ENCODE measurements at regions not wholly inside any gene's neighbourhood (a gene's known extent, or its start where the extent isn't known, plus 50 kb on each side); places are given as distances from the start of the nearest gene placed in this dataset.

DNA sequence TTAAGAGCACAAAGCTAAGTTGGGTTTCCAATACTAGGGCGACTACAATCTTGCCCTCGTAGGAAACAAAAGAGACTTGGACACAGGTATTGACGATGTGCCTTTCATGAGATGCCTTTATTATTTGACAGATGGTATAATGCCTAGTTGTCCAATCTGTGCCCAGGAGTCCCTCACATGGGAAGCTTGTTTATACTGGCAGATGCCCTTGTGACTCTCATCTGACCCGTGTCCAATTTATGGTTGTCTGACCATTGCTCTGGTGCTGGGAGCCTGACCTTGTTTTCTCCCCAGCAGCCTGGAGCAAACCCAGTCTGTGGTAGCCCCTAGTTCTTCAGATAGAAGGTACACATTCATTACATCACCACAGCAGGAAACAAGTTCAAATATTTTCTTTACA, 511.7 kb downstream of the AGTPBP1 start:
- TF ChIP-seq EZH2 (IDR thresholded peaks at IDR 0.05; ENCODE audit: borderline replicate concordance, low read length): no peak
- TF ChIP-seq, protein P1, sequence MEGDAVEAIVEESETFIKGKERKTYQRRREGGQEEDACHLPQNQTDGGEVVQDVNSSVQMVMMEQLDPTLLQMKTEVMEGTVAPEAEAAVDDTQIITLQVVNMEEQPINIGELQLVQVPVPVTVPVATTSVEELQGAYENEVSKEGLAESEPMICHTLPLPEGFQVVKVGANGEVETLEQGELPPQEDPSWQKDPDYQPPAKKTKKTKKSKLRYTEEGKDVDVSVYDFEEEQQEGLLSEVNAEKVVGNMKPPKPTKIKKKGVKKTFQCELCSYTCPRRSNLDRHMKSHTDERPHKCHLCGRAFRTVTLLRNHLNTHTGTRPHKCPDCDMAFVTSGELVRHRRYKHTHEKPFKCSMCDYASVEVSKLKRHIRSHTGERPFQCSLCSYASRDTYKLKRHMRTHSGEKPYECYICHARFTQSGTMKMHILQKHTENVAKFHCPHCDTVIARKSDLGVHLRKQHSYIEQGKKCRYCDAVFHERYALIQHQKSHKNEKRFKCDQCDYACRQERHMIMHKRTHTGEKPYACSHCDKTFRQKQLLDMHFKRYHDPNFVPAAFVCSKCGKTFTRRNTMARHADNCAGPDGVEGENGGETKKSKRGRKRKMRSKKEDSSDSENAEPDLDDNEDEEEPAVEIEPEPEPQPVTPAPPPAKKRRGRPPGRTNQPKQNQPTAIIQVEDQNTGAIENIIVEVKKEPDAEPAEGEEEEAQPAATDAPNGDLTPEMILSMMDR (IDR thresholded peaks at IDR 0.05; ENCODE audit: low read length): no peak
- H3K27me3 ChIP-seq (ENCODE audit: insufficient read depth, low read length): no peaks in the 10 kb centered on the region
- H3K36me3 ChIP-seq (ENCODE audit: insufficient read depth, low read length): no peaks in the 10 kb centered on the region
- no peak overlapping the region for H2AFZ ChIP-seq (ENCODE audit: low read length)
- no peak overlapping the region for H3K4me2 ChIP-seq (ENCODE audit: low read length)
- H3K9me3 ChIP-seq (ENCODE audit: low read length): no peaks in the 10 kb centered on the region
- H3K4me1 ChIP-seq (ENCODE audit: insufficient read depth, low read length, severe bottlenecking): no peaks in the 10 kb centered on the region
- no peak overlapping the region for H3K27ac ChIP-seq (ENCODE audit: low read depth, low read length, poor library complexity, severe bottlenecking)
- H3K9ac ChIP-seq (ENCODE audit: low read length): no peak overlapping the region
- H3K4me3 ChIP-seq (ENCODE audit: low read depth, low read length, poor library complexity, severe bottlenecking): no peak overlapping the region
- H3K79me2 ChIP-seq (ENCODE audit: insufficient read depth, low read length): no peaks in the 10 kb centered on the region
- H3F3A ChIP-seq (ENCODE audit: insufficient read depth, low read length): no peaks in the 10 kb centered on the region
- no peaks in the 10 kb centered on the region for H4K20me1 ChIP-seq (ENCODE audit: insufficient read depth, low read length)
- no peaks in the 10 kb centered on the region for H3K9me2 ChIP-seq (ENCODE audit: low read depth, low read length)

DNA sequence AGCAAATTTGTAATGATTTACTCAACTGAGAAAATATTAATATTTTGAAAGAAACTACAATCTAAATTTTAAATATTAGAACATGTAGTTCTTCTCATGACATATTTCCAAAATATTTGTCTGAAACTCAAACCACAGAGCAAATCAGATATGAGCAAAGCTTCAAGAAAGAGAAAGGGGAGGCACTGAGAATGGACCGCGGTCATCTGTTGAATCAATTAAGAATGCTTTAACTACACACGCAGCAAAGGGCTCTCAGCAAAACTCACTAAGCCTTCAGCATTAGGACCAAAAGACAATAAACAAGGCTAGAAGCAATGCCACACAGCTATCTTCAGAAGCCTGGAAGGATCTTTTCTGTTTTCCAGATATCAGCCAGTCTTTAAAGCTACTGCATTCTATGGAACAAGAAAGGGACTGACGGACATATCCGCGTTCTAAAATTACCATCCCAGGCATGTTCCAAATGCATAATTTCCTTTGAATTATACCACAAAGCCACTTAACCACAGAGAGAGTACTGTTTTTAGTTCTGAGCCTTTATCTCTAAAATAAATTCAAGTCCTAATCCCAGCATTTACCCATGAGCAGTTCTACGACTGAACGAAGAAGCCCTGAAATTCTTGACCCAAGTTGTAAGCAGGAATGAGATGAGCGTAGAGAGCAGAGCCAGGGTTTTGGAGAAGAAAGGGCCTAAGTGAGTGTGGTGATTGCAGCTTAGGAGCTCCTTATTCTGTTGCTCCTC, 513.5 kb downstream of the AGTPBP1 start:
- TF ChIP-seq, protein P1 (IDR thresholded peaks at IDR 0.05; ENCODE audit: low read length): no peak
- TF ChIP-seq EZH2 (IDR thresholded peaks at IDR 0.05; ENCODE audit: borderline replicate concordance, low read length): no peak
- Histone ChIP-seq H3K4me1 (ENCODE audit: insufficient read depth, low read length, severe bottlenecking) (no peaks in the 10 kb centered on the region), H2AFZ (ENCODE audit: low read length) (no peak overlapping the region), H3K9me3 (ENCODE audit: low read length) (no peaks in the 10 kb centered on the region), H3K9ac (ENCODE audit: low read length) (no peak overlapping the region), H4K20me1 (ENCODE audit: insufficient read depth, low read length) (no peaks in the 10 kb centered on the region), H3K9me2 (ENCODE audit: low read depth, low read length) (no peaks in the 10 kb centered on the region), H3K36me3 (ENCODE audit: insufficient read depth, low read length) (no peaks in the 10 kb centered on the region), H3K4me2 (ENCODE audit: low read length) (no peak overlapping the region), H3K27me3 (ENCODE audit: insufficient read depth, low read length) (no peaks in the 10 kb centered on the region), H3F3A (ENCODE audit: insufficient read depth, low read length) (no peaks in the 10 kb centered on the region), H3K4me3 (ENCODE audit: low read depth, low read length, poor library complexity, severe bottlenecking) (no peak overlapping the region), H3K27ac (ENCODE audit: low read depth, low read length, poor library complexity, severe bottlenecking) (no peak overlapping the region), H3K79me2 (ENCODE audit: insufficient read depth, low read length) (no peaks in the 10 kb centered on the region)

DNA sequence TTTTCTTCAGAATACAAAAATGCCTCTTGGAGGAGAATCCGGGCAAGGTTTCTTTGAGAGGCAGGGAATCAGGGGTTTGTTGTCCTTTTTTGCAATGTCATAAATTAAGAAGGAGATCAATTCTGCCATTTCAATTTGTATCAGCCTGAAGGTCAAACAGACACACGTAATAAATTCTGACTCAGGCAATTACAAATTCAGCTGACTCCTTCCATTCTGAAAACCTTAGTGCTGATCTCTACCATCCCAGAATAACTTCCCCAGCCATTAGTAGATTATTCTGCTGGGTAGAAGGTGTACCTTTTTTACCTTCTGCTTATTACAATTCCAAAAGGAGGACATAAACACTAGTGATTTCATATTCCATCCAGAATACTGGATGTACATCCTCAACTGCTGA, 516.6 kb downstream of the AGTPBP1 start:
- Histone ChIP-seq H3K9me2 (ENCODE audit: low read depth, low read length) (no peaks in the 10 kb centered on the region), H3K27ac (ENCODE audit: low read depth, low read length, poor library complexity, severe bottlenecking) (no peak overlapping the region), H3K4me1 (ENCODE audit: insufficient read depth, low read length, severe bottlenecking) (no peaks in the 10 kb centered on the region), H3K9me3 (ENCODE audit: low read length) (no peaks in the 10 kb centered on the region), H3K9ac (ENCODE audit: low read length) (no peak overlapping the region), H3K4me2 (ENCODE audit: low read length) (no peak overlapping the region), H3K79me2 (ENCODE audit: insufficient read depth, low read length) (no peaks in the 10 kb centered on the region), H3K36me3 (ENCODE audit: insufficient read depth, low read length) (no peaks in the 10 kb centered on the region), H3F3A (ENCODE audit: insufficient read depth, low read length) (no peaks in the 10 kb centered on the region), H4K20me1 (ENCODE audit: insufficient read depth, low read length) (no peaks in the 10 kb centered on the region), H2AFZ (ENCODE audit: low read length) (no peak overlapping the region), H3K4me3 (ENCODE audit: low read depth, low read length, poor library complexity, severe bottlenecking) (no peak overlapping the region), H3K27me3 (ENCODE audit: insufficient read depth, low read length) (no peaks in the 10 kb centered on the region)
- TF ChIP-seq EZH2 (IDR thresholded peaks at IDR 0.05; ENCODE audit: borderline replicate concordance, low read length): no peak
- TF ChIP-seq, protein P1 (IDR thresholded peaks at IDR 0.05; ENCODE audit: low read length): no peak
